M059J (cell line): ENCODE measurements at regions not wholly inside any gene's neighbourhood (a gene's known extent, or its start where the extent isn't known, plus 50 kb on each side); places are given as distances from the start of the nearest gene placed in this dataset.

Experiments
- DNase-seq: peaks from one replicate; pipeline ENCODE4 v3.0.0-alpha.2; 2012; ENCODE audit warnings: low read depth

- no peak for DNase-seq
Measured at GRCh38 chr5:113901718-113902117, 388.2 kb downstream of the YTHDC2 start.

- DNase-seq: no peak
Measured at GRCh38 chr5:113902917-113903660, 389.6 kb downstream of the YTHDC2 start.

DNA sequence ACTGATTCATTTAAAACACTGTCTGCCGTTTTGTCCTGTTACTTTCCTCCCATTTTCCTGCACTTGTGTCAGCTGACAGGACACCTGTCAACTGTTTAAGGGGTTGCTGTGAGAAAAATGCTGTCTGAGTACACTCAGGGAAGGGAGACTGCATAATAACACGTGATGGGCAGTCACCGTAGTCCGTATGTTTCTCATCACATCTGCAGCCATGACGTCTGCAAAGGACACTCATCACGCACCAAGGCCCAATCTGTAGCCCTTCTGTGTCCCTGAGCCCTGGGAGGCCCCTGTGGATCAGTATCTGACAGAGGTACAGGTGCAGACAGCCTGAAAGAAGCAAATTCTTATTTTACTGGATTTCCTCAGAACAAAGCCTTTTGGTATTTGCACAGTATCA, 396.3 kb downstream of the YTHDC2 start:
- no peak for DNase-seq

GRCh38 chr5:113917997-113918396, 404.5 kb downstream of the YTHDC2 start:
- DNase-seq: no peak

DNA sequence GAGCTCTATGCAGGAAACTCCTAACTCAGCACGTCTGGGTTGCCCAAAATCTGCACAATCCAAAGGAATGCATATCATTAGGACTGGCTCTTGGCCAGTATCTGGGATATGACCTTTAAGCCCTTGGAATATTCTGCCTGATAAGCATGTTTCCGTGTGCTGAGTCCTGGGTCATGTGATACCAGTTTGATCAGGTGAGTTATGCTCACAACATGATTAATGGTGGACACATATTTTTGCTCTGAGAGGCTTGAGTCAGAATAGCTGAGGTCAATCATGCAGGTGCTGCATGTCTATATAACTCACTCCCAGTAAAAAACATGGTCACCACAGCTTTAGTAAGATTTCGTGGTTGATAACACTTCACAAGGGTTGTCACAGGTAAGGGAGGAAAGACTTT, 408.8 kb downstream of the YTHDC2 start:
- DNase-seq: no peak

DNA sequence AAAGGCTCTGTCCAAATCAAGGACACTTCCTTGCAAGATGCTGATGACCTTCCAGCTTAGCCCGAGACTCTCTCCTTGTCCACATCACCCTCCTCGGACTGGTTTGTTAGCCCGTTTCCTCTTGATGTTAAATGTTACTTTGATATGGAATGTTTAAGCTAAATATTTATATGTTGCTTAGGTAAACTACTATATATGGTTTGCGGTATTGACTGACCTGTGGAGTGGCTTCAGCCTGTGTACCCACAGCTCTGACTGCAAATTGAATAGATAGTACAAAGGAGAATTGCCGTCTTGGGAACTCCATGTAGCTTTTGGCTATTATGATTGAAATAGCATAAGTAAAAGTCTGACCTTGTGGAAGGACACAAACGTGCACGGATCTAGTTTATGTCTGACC, 422.0 kb downstream of the YTHDC2 start:
- DNase-seq: no peak

DNA sequence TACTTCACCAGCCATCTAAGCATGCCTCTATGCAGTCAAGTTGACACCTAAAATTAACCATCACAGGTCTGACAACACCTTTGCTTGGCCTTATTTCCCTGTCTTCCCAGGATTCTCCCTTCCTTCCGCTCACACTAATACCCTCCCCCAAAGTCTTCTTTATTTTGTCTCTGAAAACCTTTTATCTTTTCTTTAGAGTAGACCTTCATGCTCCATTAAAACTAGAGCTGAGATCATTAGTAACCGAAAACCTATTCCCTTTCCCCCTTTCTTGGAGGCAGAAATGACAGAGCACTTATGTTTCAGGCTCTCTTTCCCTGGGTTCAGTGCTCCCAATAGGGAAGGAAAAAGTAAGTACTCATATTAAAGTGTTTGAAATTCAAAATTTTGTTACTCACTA, 423.8 kb downstream of the YTHDC2 start:
- no peak for DNase-seq

DNA sequence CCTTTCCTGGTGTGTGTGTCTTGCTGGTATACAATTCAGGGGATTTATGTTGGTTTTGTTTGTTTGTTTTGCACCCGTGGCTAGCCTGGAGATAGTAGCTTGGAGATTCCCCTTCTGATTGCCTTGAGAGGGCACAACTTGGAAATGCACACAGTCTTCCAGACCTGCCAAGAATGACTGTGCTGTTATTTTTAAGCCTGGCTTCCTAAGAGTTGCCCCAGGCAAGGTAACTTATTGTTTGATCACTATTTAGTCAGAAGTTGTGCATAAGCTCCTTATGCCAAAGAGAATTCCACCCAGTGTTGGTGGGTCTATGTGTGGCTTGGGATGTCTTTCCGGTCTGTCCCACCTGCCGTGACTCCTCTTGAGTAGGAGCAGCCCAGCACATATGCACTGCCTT, 421.9 kb upstream of the KCNN2 start:
- DNase-seq: no peak

DNA sequence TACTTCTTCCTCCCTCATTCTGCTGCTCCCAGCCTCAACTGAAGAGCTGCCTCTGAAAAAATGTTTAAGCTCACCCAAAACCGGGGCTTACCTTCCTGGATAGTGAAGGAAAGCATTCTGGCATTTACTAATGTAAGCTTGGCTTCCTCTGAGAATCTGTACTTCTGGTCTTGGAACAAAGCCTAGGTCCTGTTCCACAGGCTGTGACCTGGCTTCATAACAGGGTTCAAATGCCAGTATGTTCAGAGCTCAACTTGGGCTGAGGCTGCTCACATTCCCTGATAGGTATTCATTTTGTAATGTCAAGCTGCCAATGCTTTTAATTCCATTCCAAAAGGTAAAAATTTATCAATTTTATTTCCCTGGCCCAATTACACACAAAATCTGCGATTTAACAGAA, 411.7 kb upstream of the KCNN2 start:
- DNase-seq: no peak

DNA sequence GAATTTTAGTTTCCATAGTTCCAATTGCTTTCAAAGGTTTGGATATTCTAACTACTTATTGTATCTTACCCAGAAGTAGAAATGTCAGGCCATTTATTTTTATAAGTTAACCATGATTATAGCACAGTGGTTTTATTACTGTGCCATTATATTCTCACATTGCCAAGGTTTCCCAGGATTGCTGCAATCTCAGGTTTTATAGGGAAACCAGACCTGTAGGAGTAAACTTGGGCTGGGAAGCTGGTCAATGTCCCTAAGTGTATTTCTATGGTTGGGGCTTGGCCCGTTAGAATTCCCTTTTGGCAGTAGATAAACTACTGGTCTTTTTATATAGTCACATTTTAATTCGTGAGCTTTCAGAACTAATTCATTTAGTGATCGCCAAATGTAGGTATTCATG, 396.6 kb upstream of the KCNN2 start:
- DNase-seq: no peak

GRCh38 chr5:113969901-113970300, 392.0 kb upstream of the KCNN2 start:
- DNase-seq: no peak

- no peak for DNase-seq
Measured at GRCh38 chr5:113971454-113971853, 390.4 kb upstream of the KCNN2 start.

GRCh38 chr5:113974976-113975375, 386.9 kb upstream of the KCNN2 start:
- DNase-seq: no peak

DNA sequence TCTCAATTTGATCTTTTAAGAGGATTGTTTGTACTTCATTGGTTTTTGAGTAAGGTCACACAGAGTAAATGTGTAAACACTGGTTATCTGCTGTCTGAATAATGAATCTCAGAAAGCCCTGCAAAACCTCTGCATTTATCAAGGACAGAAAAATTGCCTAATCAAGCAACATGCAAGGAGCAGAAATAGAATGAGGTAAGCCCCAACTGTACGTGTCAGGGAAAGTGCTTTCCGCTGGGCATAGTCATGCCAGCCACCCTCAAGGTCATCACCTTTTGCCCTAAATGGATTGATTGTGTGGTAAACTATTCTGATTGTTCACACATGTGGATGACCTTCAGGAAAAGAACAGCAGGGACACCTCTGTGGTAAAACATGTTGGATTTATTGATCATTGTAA, 376.9 kb upstream of the KCNN2 start:
- no peak for DNase-seq

DNA sequence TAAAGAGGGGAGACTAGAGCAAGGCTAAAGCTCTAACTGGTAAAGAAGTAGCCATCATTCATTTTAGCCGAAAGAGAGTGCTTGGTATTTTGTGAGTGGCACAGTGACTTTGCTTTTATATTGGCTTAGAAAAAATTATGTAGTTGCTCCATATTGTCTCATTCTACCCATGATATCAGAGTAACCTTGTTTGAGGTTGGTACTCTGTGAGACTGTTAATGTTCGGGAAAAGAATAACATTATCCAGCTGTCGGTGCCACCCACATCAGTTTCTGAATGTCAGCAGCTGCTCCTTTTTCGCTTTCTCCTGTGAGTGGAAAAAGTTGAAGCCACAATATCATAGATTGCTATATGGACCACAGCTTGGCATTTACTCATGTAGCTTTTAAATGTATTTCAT, 376.4 kb upstream of the KCNN2 start:
- no peak for DNase-seq

- DNase-seq: no peak
Measured at GRCh38 chr5:113989278-113989912, 372.5 kb upstream of the KCNN2 start.

DNA sequence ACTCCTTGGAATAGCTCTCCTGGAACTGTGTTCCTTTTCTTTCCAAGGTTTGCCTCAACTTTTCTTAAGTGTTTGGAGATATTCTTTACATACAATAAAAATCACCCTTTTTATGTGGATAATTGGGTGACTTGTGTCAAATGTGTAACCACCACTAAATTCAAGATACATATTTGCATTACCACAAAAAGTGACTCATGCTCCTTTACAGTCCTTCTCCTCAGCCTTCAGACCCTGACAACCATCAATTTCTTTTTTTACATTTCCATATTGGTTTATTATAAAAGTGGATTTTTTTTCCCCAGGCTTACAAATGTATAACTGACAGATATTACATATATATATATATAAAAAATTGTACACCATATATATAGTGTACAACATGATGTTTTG, 372.0 kb upstream of the KCNN2 start:
- no peak for DNase-seq

- no peak for DNase-seq
Measured at GRCh38 chr5:114001076-114001475, 360.8 kb upstream of the KCNN2 start.

DNA sequence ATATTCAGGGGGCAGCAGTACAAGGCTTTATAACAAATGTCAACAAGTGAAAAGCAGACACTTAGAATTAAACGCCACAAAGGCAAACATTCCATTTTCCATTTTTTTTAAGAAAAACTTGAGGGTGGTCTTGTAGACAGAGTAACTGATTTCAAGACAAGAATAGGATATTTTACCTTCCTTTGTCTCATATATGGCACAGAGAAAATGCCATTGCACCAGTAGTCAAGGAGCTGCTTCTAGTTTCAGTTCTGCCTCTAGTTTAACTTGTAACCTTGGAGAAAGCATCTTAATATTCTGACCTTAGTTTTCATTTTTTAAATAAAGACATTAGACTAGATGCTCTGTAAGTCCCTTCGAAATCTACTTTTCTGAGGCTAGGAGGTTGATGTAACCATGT, 355.3 kb upstream of the KCNN2 start:
- DNase-seq: no peak

DNA sequence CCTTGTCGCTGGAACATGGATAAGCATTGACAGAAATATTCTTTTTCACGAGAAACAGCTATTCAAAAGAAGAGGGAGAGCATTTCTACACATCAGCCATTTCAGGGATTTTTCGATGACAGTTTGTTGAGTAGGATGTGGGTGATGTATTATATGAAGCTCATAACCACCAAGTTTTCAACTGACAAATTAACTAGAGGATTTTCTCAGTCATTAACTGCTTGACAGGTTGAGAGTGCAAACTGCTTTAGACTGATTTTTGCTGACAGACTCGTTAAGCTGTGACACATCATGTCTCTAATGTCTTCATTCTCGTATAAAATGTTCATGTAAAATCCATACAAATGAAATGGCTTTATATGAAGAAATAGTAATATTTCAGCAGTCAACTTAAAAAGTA, 354.2 kb upstream of the KCNN2 start:
- no peak for DNase-seq

GRCh38 chr5:114010362-114010761, 351.5 kb upstream of the KCNN2 start:
- no peak for DNase-seq

GRCh38 chr5:114018186-114018585, 343.7 kb upstream of the KCNN2 start:
- DNase-seq: no peak

DNA sequence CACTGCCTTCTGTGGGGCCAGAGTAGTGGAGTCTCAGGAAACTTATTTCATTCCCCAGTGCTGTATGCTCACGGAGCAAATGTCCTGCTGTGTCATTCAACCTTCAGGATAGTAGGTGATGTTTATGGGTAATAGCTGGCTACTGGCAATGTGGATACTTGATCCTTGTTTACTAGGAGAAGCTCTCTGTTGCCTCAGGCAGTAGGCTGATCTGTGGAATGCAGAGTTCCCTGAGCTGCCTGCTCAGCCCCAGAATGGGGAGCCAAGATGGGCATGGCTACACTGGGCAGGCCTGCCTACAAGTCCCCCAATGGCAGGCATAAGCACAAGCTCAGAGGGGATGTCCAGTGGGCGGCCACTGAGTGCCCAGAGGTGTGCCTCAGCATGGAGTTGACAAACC, 323.1 kb upstream of the KCNN2 start:
- DNase-seq: no peak

DNA sequence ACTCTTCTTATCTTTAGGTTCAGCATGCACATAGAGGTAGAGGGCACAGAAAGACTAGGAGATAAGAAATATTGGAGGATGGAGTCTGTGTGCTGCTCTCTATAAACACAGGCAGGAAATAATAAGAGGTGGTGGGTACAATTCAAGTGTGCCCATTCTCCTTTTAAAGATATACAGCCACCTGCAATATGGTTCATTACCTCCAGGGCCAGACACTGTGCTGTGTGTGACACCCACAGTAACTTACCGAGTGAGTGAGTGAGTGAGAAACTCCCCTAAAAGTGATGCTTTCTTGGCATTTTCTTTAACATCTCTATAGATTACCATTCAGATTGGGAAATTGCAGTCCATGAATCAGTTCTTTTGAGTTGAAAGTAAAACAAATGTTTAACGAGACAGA, 311.8 kb upstream of the KCNN2 start:
- DNase-seq: no peak
